PC-9 (cell line): ENCODE measurements at regions not wholly inside any gene's neighbourhood (a gene's known extent, or its start where the extent isn't known, plus 50 kb on each side); places are given as distances from the start of the nearest gene placed in this dataset.

Source experiments
- BruUV-seq: library from RNA; stranded (reverse); fragments of 400-500 nt; replicated peaks from 2 replicates; lab custom pipeline; 2021; lab: Mats Ljungman, UMichigan
- CTCF ChIA-PET: fragments of 300-600 bp; sonication (Branson Sonifier 250); formaldehyde crosslinking; loops from one replicate; lab custom pipeline; 2022; ENCODE audit warnings: antibody characterized with exemption; lab: Charles Lee
- POLR2A ChIA-PET: fragments of 300-600 bp; sonication (Branson Sonifier 250); formaldehyde crosslinking; loops from one replicate; lab custom pipeline; 2022; ENCODE audit warnings: antibody characterized with exemption; ENCODE audit not compliant: unreplicated experiment; lab: Charles Lee
- DNase-seq, 2 experiments: peaks; one replicate each; pipeline versions ENCODE4 v3.0.0 to v3.0.0-alpha.2; 2015 to 2022; ENCODE audit warnings: mixed read lengths in 1 of 2
- H2AFZ ChIP-seq: fragments of 200-600 bp; sonication (generic); 2 replicates; pipeline ENCODE4 v1.8.1; 2017; ENCODE audit warnings: antibody characterized with exemption
- H3F3A ChIP-seq: fragments of 200-600 bp; sonication (generic); 2 replicates; pipeline ENCODE4 v1.8.1; 2017; ENCODE audit warnings: antibody characterized with exemption, mild to moderate bottlenecking, low read depth; ENCODE audit not compliant: insufficient read depth
- H3K27ac ChIP-seq: fragments of 200-600 bp; sonication (generic); 2 replicates; pipeline ENCODE4 v1.6.1; 2016; ENCODE audit warnings: mixed run types
- H3K27me3 ChIP-seq: fragments of 200-600 bp; sonication (generic); 2 replicates; pipeline ENCODE4 v1.6.1; 2016; ENCODE audit warnings: low read depth, mixed run types; ENCODE audit not compliant: insufficient read depth
- H3K36me3 ChIP-seq: fragments of 200-600 bp; sonication (generic); 2 replicates; pipeline ENCODE4 v1.6.1; 2016; ENCODE audit warnings: low read depth, mixed run types
- H3K4me1 ChIP-seq: fragments of 200-600 bp; sonication (generic); replicated peaks from 2 replicates; pipeline ENCODE4 v1.6.1; 2016; ENCODE audit warnings: mixed run types; ENCODE audit not compliant: insufficient read depth
- H3K4me2 ChIP-seq: fragments of 200-600 bp; sonication (generic); 2 replicates; pipeline ENCODE4 v1.6.1; 2017; ENCODE audit warnings: mixed run types
- H3K4me3 ChIP-seq: fragments of 200-600 bp; sonication (generic); 2 replicates; pipeline ENCODE4 v1.6.1; 2016; ENCODE audit warnings: mixed run types
- H3K79me2 ChIP-seq: fragments of 200-600 bp; sonication (generic); 2 replicates; pipeline ENCODE4 v1.6.1; 2017; ENCODE audit warnings: low read depth, mixed run types
- H3K9me2 ChIP-seq: fragments of 200-600 bp; sonication (generic); 2 replicates; pipeline ENCODE4 v1.8.1; 2017; ENCODE audit warnings: mild to moderate bottlenecking; ENCODE audit not compliant: insufficient read depth
- H3K9me3 ChIP-seq: fragments of 200-600 bp; sonication (generic); 2 replicates; pipeline ENCODE4 v1.8.1; 2016; ENCODE audit warnings: low read depth; ENCODE audit not compliant: insufficient read depth
- H4K20me1 ChIP-seq: fragments of 200-600 bp; sonication (generic); 2 replicates; pipeline ENCODE4 v1.8.1; 2017; ENCODE audit not compliant: insufficient read depth
- CTCF ChIP-seq: fragments of 200-600 bp; sonication (generic); conservative IDR thresholded peaks from 2 replicates; pipeline ENCODE4 v1.6.1; 2017; ENCODE audit warnings: mixed run types, antibody characterized with exemption, mild to moderate bottlenecking, moderate library complexity
- EZH2 ChIP-seq: fragments of 200-600 bp; sonication (generic); IDR thresholded peaks from 2 replicates; pipeline ENCODE4 v1.8.0; 2017; ENCODE audit warnings: antibody characterized with exemption, low read depth
- intact Hi-C: fragments of 100-400 bp; cut with micrococcal nuclease; formaldehyde crosslinking; loops from one replicate; pipeline ENCODE4 v1.10.0; 2022; ENCODE audit not compliant: unreplicated experiment

GRCh38 chr7:67463316-67463715 is 466.7 kb downstream of the TYW1 start:
- H3K36me3 ChIP-seq: no peaks in the 10 kb centered on the region
- no TSS peak for BruUV-seq
- peaks cover 58% of the 10 kb centered on the region for H3K27me3 ChIP-seq
- no peaks in the 10 kb centered on the region for H3K9me2 ChIP-seq
- TF ChIP-seq CTCF: no peak
- no peak for TF ChIP-seq EZH2
- intact Hi-C loops: no loop called here
- no peak for DNase-seq
- H3F3A ChIP-seq: no peaks in the 10 kb centered on the region
- ChIA-PET CTCF (no interaction called here), POLR2A (no interaction called here)
- no peak overlapping the region for H3K4me3 ChIP-seq
- no peak overlapping the region for H3K4me2 ChIP-seq
- no peaks in the 10 kb centered on the region for H3K9me3 ChIP-seq
- no peaks in the 10 kb centered on the region for H3K4me1 ChIP-seq
- no peak overlapping the region for H3K27ac ChIP-seq
- no peak overlapping the region for H2AFZ ChIP-seq
- H4K20me1 ChIP-seq: no peaks in the 10 kb centered on the region
- no peaks in the 10 kb centered on the region for H3K79me2 ChIP-seq

DNA sequence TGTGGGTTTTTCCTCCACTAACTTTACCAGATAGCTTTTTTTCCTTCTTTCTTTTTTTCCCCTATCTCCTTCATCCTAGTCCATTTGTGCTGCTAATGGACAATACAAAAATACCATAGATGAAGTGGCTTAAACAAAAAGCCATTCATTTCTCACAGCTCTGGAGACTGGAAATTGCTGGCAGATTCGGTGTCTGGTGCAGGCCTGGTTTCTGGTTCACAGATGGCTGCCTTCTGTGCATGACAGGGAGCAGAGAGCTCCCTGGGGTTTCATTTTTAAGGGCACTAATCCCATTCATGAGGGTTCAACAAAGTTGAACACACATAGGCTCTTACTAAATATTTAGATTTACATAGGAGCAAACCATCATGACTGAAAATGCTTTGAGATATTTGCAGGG is 467.4 kb downstream of the TYW1 start:
- no peak for TF ChIP-seq CTCF
- no peak for TF ChIP-seq EZH2
- Histone ChIP-seq H3F3A (no peaks in the 10 kb centered on the region), H3K27me3 (peaks cover 51% of the 10 kb centered on the region), H3K4me3 (no peak overlapping the region), H3K9me2 (no peaks in the 10 kb centered on the region), H3K79me2 (no peaks in the 10 kb centered on the region), H3K27ac (no peak overlapping the region), H3K4me2 (no peak overlapping the region), H3K36me3 (no peaks in the 10 kb centered on the region), H3K4me1 (no peaks in the 10 kb centered on the region), H2AFZ (no peak overlapping the region), H3K9me3 (no peaks in the 10 kb centered on the region), H4K20me1 (no peaks in the 10 kb centered on the region)
- ChIA-PET CTCF (no interaction called here), POLR2A (no interaction called here)
- BruUV-seq: no TSS peak
- intact Hi-C loops: no loop called here
- DNase-seq: no peak

GRCh38 chr7:67466109-67466508 is 469.5 kb downstream of the TYW1 start:
- Histone ChIP-seq H3K4me3 (no peak overlapping the region), H3F3A (no peaks in the 10 kb centered on the region), H3K9me2 (no peaks in the 10 kb centered on the region), H3K4me1 (no peaks in the 10 kb centered on the region), H2AFZ (no peak overlapping the region), H3K27me3 (peaks cover 48% of the 10 kb centered on the region), H3K79me2 (no peaks in the 10 kb centered on the region), H3K27ac (no peak overlapping the region), H3K36me3 (no peaks in the 10 kb centered on the region), H3K4me2 (no peak overlapping the region), H3K9me3 (no peaks in the 10 kb centered on the region), H4K20me1 (no peaks in the 10 kb centered on the region)
- TF ChIP-seq CTCF: no peak
- TF ChIP-seq EZH2: no peak
- ChIA-PET POLR2A (no interaction called here), CTCF (no interaction called here)
- no peak for DNase-seq
- BruUV-seq: no TSS peak
- intact Hi-C loops: no loop called here
